ENCODE measurements at regions not wholly inside any gene's neighbourhood (a gene's known extent, or its start where the extent isn't known, plus 50 kb on each side); places are given as distances from the start of the nearest gene placed in this dataset.
A peak's percentile ranks its signal among the peaks of the same experiment; 100 is the strongest.
"Not testable (repeated sequence)": the region's sequence is repeated elsewhere in the genome, so short reads cannot be mapped to it uniquely, and the experiment has no call there.

GRCh38 chr2:21353879-21354679, 230.3 kb downstream of the TDRD15 start:
- no peak for DNase-seq

GRCh38 chr2:21356086-21356856, 232.5 kb downstream of the TDRD15 start:
- DNase-seq: no peak

- DNase-seq: no peak
Measured at GRCh38 chr2:21356857-21357255, 233.1 kb downstream of the TDRD15 start.

- no peak for DNase-seq
Measured at GRCh38 chr2:21358976-21359375, 235.2 kb downstream of the TDRD15 start.

- DNase-seq: no peak
Measured at GRCh38 chr2:21361384-21361783, 237.6 kb downstream of the TDRD15 start.

GRCh38 chr2:21361957-21362486, 238.3 kb downstream of the TDRD15 start:
- no peak for DNase-seq

GRCh38 chr2:21363364-21363763, 239.6 kb downstream of the TDRD15 start:
- no peak for DNase-seq

DNA sequence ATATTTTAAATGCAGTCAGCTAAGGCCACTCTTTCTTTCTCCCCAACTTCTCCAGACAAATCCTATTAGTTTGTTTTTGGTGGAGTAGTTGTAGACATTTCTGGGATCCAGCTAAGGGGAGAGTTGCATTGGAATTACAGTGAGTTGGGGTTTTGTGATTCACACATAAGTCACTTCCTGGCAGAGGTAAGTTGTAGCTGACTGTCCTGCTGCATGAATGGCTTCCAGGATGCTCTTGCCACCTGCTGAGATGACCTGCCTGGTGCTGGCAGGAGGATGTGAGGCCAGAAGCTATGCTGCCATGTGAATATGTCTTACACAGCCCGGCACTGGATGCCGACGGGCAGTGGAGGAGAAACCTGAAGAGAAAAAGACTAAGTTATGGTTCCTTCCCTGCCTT, 243.7 kb downstream of the TDRD15 start:
- peak; percentile 6 for DNase-seq

- DNase-seq: no peak
Measured at GRCh38 chr2:21369787-21370186, 246.0 kb downstream of the TDRD15 start.

DNA sequence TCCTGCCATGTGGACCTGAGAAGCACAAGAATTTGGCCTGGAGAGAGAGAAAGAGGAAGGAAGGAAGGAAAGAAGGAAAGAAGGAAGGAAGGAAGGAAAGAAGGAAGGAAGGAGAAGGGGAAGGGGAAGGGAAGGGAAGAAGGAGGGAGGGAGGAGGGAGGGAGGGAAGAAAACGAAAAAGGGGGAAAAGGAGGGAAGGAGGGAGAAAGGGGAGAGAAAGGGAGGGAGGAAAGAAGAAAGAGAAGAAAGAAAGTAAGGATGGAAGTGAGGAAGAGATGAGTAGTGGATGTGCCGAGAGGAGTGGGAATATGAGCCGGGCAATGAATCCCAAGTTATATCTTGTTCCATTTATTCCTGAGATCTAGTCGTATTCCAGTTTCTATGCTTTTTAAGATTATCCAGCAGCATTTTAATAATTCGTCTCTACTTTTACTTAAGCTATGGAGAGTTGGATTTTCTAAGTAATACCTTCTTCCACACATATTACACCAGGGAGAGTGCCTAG, 247.8 kb downstream of the TDRD15 start:
- no peak for DNase-seq

- peak; percentile 1 for DNase-seq
Measured at GRCh38 chr2:21372654-21373053, 248.9 kb downstream of the TDRD15 start.

DNA sequence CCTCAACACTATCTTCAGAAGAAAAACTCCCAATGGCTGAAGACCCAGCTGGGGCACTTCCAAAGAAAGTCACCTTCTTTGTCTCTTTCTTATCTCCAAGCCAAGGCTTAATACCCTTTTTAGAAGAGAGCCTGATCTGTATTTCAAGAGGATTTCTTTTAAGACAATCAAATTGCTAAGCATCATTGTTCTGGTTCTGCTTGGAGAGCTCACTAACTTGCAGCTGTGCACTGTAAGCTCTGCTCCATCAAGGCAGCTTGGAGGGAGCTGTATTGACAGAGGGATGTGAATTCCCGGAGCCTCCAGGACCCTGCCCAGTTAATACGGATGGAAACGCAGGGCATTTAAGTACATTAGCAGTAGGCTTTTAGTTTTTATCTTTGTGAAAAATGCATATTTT, 253.1 kb downstream of the TDRD15 start:
- DNase-seq: no peak

GRCh38 chr2:21379140-21379539, 255.4 kb downstream of the TDRD15 start:
- DNase-seq: no peak

GRCh38 chr2:21379668-21380067, 255.9 kb downstream of the TDRD15 start:
- not testable (repeated sequence) for DNase-seq

DNA sequence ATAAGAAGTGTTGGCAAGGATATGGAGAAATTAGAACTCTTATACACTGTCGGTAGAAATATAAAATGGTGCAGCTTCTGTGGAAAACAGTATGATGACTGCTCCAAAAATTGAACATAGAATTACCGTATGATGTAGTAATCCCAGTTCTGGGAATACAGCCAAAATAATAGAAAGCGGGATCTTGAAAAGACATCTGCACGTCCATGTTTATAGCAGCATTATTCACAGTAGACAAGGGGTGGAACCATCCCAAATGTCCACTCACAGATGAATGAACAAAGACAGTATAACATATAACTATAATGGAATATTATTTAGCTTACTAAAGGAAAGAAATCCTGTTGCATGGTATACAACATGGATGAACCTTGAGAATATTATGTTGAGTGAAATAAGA, 257.7 kb downstream of the TDRD15 start:
- peak; percentile 37 for DNase-seq

GRCh38 chr2:21382701-21383520, 259.1 kb downstream of the TDRD15 start:
- no peak for DNase-seq

- no peak for DNase-seq
Measured at GRCh38 chr2:21386666-21387065, 262.9 kb downstream of the TDRD15 start.

DNA sequence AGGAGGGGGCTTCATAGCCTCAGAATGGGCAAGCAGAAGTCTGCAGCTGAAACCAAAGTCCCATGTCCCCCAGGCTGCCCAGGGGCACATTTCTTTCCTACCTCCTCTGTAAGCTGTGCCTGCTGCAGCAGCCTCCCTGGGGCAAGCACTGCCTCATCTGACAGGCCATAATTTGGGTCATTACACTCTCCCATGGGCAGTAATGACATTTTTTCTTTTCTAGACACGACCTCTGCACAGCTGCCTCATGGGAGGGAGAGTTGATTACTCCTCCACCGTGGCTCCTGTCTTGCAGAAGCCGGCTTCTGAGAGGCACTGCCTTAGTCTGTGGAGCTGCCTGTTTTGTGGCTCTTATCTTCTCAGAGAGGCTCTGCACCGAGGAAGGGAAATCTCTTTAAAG, 268.9 kb downstream of the TDRD15 start:
- DNase-seq: no peak

GRCh38 chr2:21393173-21393572, 269.4 kb downstream of the TDRD15 start:
- no peak for DNase-seq

- no peak for DNase-seq
Measured at GRCh38 chr2:21395366-21395765, 271.6 kb downstream of the TDRD15 start.

- no peak for DNase-seq
Measured at GRCh38 chr2:21396252-21396651, 272.5 kb downstream of the TDRD15 start.

DNA sequence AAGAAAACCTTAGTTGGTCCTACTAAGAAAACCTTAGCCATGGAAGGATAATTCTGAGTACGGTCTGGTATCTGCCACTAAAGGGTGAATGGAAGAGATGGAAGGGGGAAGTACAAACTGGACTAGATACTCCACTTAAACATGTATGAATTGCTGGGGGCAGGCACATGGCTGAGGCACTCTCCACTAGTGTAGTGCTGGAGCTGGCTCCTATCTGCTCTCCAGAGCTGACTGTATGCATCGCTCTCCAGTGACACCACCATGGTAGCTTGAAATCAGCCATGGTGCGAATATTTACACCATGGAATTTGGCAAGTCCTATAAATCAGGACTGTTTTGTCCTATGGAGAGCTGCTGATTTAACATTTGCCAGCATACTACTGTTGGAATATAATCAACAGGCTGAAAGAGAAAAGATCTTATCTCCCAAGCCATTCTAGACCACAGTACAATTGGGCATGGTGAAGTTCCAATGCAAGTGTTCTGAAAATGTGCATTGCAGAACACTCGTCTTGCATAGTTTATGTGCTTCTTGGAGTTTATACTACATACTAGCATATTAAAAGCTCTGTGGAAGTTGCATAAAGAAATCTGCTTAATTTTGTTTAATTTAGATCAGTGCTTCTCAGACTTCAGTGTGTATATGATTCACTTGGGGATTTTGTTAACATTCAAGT, 277.4 kb downstream of the TDRD15 start:
- DNase-seq: no peak

All from fibroblast of skin of right quadriceps (primary cell).